ENCODE measurements at regions not wholly inside any gene's neighbourhood (a gene's known extent, or its start where the extent isn't known, plus 50 kb on each side); places are given as distances from the start of the nearest gene placed in this dataset.
"Not testable (repeated sequence)": the region's sequence is repeated elsewhere in the genome, so short reads cannot be mapped to it uniquely, and the experiment has no call there.

DNA sequence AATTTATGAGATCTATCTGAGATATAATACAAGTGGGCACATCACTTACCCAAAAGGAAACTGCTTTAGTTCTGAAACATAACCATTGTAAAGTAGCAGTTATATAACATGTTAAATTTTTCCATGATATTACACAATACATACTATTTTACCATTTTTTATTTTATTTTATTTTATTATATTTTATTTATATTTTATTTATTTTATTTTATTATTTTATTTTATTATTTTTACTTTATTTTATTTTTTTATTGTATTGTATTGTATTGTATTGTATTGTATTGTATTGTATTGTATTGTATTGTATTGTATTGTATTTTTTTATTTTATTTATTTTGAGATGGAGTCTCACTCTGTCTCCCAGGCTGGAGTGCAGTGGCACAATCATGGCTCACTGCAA lies 1095.9 kb downstream of the SUCLG1 start:
- not testable (repeated sequence) for DNase-seq

- DNase-seq = no peak
These were observed 1099.7 kb downstream of the SUCLG1 start for GRCh38 chr2:83359336-83359735.

- DNase-seq = no peak
These were observed 1116.2 kb downstream of the SUCLG1 start for GRCh38 chr2:83342860-83343329.

- no peak for DNase-seq
These were observed 1118.7 kb downstream of the SUCLG1 start for GRCh38 chr2:83340424-83340823.

- DNase-seq = not testable (repeated sequence)
These were observed 1119.1 kb downstream of the SUCLG1 start for GRCh38 chr2:83339942-83340341.

GRCh38 chr2:83331810-83332209 lies 1127.3 kb downstream of the SUCLG1 start:
- DNase-seq = no peak

GRCh38 chr2:83323038-83323437 lies 1136.0 kb downstream of the SUCLG1 start:
- DNase-seq = no peak

- no peak for DNase-seq
These were observed 1139.0 kb downstream of the SUCLG1 start for GRCh38 chr2:83320053-83320452.

DNA sequence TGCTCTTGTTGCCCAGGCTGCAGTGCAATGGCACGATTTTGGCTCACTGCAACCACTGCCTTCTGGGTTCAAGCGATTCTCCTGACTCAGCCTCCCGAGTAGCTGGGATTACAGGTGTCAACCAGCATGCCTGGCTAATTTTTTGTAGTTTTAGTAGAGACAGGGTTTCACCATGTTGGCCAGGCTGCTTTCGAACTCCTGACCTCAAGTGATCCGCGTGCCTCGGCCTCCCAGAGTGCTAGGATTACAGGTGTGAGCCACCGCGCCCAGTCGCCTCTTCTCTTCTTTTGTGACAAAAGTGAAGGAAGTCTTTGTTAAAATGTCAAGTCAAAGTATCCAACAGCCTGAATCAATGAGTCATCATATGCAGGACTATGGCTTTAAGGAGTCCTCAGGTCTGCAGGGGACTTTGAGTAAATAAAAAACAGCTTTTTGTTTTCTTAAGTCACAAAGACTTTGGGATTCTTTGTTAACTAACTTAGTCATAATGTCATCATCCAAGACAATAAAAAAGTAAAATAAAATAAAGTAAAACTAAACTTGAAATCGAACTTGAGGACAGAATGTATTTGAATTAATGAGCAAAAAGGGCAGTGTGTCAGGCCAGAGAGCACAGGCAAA lies 1153.2 kb downstream of the SUCLG1 start:
- DNase-seq = no peak

- DNase-seq = no peak
These were observed 1168.0 kb downstream of the SUCLG1 start for GRCh38 chr2:83291083-83291482.

- DNase-seq = peak; percentile 38
These were observed 1176.2 kb downstream of the SUCLG1 start for GRCh38 chr2:83282841-83283240.

- no peak for DNase-seq
These were observed 1176.9 kb downstream of the SUCLG1 start for GRCh38 chr2:83282043-83282795.

DNA sequence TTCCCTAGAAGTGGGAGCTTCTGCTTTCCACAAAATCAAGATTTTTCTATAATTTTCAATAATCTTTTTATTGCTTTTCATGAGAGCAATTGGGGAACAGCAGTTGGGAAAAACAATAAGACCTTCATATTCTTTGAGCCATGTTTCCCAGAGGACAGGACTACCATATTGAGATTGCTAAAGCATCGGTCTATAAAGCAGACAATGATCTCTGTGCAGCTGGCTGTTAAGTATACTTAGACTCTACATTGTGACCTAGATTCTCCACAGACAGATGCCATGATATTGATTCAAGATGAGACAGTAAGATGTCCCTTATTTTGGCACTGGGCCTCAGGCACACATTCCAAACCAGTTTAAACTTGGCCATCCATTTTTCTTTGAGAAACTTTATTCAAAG lies 1178.7 kb downstream of the SUCLG1 start:
- no peak for DNase-seq

DNA sequence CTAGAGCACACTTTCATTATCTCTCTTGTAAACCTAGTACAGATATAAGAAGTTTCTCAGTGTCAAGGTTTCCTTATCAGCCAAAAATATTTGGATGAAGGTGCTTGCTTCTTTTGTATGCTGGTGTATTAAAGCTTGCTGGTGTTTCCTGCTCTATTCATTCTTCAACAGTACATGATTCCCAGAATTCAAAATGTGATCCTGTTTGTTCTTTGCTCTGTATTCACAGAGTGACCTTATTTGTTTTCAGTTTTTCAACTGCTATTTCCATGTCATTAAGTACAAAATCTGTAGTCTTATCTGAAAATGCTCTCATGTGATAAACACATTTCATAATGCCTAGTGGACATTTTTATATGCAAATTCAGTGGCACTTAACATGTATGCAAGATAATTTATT lies 1185.8 kb downstream of the SUCLG1 start:
- DNase-seq = no peak

DNA sequence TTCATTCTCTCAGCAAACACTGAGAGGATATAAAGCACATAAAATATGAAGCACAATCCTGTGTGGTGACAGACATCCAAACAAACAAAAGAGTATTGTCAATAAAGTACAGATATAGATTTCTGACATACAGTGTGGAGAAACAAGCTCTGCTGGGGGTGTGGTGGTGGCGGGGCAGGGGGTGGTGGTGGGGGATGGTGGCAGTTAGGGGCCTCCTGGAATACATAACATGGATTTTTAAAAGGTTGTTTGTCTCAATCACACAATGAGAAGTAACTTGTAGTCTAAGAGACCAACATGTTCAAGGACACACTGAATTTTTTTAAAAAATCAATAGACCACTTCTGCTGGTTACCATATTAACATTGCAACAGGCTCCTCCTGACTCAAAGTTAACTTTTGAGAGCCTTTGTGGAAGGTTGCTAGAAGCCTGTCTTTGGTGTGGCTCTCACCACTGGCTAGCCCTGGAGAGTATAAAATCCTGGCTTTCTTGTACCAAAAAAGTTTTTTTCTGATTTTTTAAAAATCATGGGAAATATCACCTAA lies 1197.4 kb downstream of the SUCLG1 start:
- no peak for DNase-seq

DNA sequence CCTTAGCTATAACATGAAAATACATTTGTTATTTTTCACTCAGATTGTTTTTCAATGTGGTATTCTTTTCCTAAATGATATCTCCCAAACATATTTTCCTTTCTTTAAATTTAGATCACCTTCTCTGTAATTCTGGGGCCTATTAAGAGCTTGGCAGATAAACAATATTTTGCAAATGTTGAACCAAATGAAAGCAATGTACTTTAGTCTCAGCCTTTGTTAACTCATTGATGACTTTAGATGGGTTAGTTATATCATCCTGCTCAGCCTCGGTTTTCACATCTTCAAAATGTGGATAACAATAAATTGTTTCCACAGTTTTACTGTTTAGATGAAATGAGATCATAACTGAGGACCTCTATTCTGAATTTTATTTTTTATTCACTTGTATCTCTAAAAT lies 1205.2 kb downstream of the SUCLG1 start:
- DNase-seq = no peak

- DNase-seq = peak; percentile 53
These were observed 1207.7 kb downstream of the SUCLG1 start for GRCh38 chr2:83251321-83251872.

GRCh38 chr2:83245806-83246537 lies 1213.1 kb downstream of the SUCLG1 start:
- DNase-seq = not testable (repeated sequence)

GRCh38 chr2:83240611-83241010 lies 1218.5 kb downstream of the SUCLG1 start:
- DNase-seq = no peak

GRCh38 chr2:83238111-83238510 lies 1221.0 kb downstream of the SUCLG1 start:
- peak; percentile 21 for DNase-seq

DNA sequence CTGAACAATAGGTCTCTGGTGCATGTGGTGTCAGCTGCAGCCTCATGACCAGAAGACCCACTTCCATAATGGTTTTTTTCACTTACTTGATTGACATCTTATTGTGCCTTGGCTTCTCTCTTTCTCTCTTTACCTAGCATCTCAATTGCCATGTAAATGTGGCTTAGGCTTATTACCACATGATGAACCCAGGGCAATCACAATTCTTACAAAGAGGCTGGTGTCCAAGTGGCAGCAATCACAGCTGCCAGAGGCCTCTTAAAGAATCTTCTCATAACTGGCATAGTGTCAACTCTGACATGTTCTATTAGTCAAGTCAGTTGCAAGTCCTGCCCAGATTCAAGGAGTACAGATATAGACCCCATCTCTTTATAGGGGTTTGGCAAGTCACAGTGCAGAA lies 1224.8 kb downstream of the SUCLG1 start:
- DNase-seq = no peak

DNA sequence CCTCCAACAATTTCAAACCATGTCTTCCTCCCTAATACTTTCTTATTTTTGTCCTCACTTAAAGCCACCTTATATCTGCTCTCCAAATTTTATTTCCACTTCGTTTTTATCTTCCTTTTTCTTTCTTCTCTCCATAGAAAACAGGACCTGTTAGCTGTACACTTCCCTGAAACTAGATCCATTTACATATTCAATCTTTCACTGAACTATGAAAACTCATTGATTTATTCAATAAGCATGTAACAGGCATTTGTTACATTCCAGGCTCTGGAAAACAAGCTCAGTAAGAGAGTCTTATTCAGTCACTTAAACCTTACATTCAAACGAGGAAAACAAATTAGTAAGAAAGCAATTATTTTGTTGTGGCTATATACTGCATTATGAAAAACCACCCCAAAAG lies 1225.3 kb downstream of the SUCLG1 start:
- DNase-seq = no peak

GRCh38 chr2:83233326-83233725 lies 1225.8 kb downstream of the SUCLG1 start:
- peak; percentile 19 for DNase-seq

Measured in fibroblast of skin of right biceps (primary cell).